Stimulated activated CD8-positive, alpha-beta memory T cell treated with anti-CD3 and anti-CD28 coated beads, Interleukin-15, amount 100 ng/mL, for 24 hours (primary cell): ENCODE measurements at regions not wholly inside any gene's neighbourhood (a gene's known extent, or its start where the extent isn't known, plus 50 kb on each side); places are given as distances from the start of the nearest gene placed in this dataset.
"Not testable (repeated sequence)": the region's sequence is repeated elsewhere in the genome, so short reads cannot be mapped to it uniquely, and the experiment has no call there.

Experiments used
- DNase-seq: peaks from one replicate; pipeline ENCODE4 v3.0.0-alpha.2; 2020; ENCODE audit warnings: low read depth

GRCh38 chr13:76009267-76009890 lies 373.2 kb downstream of the LMO7 start:
- no peak for DNase-seq

DNA sequence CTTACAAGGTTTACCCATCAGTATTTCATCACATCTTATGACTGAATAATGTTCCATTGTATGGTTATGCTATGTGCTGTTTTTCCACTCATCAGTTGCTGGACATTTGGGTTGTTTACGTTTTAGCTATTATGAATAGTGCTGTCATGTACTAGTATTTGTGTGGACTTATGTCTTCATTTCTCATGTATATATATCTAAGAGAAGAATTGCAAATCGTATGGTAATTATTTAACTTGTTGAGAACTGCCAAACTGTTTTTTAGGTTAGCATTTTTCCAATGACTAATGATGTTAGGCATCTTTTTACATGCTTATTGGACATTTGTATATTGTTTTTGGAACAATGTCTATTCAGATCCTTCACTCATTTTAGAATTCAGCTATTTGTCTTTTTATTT lies 368.3 kb downstream of the LMO7 start:
- DNase-seq: no peak

- DNase-seq: no peak
Measured at GRCh38 chr13:76000131-76000530, 364.0 kb downstream of the LMO7 start.

- DNase-seq: no peak
Measured at GRCh38 chr13:75996582-75996981, 360.5 kb downstream of the LMO7 start.

GRCh38 chr13:75995966-75996365 lies 359.8 kb downstream of the LMO7 start:
- no peak for DNase-seq

- no peak for DNase-seq
Measured at GRCh38 chr13:75993823-75994222, 357.7 kb downstream of the LMO7 start.

DNA sequence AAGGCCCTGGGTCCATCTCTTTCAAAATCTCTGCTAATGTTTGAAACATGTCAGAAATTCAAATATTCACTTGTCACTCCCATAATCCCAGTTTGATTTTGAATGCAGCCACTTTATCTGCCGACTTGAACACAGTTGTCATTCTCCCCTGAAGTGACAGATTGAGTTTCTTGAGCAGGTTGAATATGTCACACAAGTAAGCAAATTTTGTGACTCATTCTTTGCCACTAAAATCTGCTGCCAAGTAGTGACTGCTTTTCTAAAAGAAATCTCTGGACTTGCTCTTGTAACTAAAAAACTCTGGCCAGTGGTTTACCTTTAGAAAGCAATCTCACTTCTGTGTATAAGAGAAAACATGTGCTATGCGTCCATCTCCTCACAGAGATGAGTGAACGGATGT lies 357.1 kb downstream of the LMO7 start:
- no peak for DNase-seq

GRCh38 chr13:75986818-75987217 lies 350.7 kb downstream of the LMO7 start:
- no peak for DNase-seq

- no peak for DNase-seq
Measured at GRCh38 chr13:75985132-75985531, 349.0 kb downstream of the LMO7 start.

DNA sequence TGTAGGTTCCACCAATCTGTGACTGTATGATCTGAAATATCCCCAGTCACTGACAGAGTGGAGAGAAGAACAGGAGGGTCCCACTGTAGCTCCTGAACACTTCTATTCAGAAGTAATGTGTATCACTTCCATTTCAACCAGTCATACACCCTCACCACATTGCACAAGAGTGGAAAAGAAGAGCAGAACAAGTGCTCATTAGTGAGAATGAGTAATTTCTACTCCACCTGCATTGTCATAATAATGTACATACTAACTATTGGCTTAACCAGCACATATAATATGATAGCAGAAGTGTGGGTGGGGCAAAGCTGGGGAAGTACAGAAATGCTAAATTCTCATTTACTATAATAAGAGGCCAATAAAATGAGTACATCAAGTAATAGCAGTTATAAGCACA lies 342.7 kb downstream of the LMO7 start:
- DNase-seq: no peak

DNA sequence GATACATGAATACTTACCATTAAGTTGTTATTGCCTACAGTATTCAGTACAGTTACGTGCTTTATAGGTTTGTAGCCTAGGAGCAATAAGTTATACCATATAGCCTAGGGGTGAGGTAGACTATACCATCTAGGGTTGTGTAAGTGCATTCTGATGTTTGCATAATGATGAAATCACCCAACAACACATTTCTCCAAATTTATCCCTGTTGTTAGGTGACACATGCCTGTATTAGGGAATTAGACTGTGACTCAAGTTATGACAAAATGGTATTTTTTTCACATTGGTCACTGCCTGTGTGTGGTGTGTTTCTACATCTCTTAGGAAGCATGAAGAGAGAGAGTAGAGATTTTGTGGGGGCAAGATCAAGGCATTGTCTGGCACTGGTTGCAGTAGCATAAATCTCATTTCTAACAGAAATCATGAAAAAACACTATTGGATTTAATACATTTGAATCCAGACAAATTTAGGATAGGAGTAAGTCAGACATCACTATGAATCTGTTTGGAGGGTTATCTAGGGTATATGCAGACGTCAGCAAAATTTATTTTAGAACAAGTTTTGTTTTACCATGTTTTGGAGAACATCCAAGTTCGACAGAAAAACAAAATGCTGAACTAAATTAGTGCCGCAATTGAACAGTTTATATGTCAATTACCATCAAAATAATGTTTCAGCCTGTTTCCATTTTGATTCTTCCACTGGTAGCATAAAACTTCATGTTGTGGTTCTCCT lies 332.1 kb downstream of the LMO7 start:
- DNase-seq: no peak

GRCh38 chr13:75963302-75963701 lies 327.2 kb downstream of the LMO7 start:
- DNase-seq: no peak

GRCh38 chr13:75961911-75962310 lies 325.8 kb downstream of the LMO7 start:
- DNase-seq: no peak

GRCh38 chr13:75960538-75960994 lies 324.4 kb downstream of the LMO7 start:
- no peak for DNase-seq

- no peak for DNase-seq
Measured at GRCh38 chr13:75959861-75960481, 323.8 kb downstream of the LMO7 start.

GRCh38 chr13:75953589-75953988 lies 317.5 kb downstream of the LMO7 start:
- DNase-seq: not testable (repeated sequence)

DNA sequence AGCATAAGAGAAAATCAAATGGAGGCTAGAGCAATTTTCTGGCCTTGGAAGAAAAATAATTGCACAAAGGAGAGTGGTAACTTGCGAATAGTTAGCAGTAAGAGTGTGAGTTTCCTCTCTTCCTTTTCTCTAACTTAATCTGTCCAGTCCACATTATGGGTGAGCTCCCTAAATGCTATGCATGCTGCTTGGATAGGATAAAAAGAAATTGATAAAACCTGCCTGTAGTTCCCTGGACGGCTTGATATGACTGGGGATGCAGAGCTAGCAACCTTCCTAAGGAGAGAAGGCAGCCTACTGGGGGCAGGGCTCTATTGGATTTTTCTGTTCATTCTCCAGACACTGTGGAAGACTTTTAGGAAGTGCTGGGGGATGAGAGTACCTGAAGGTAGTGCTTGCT lies 311.3 kb downstream of the LMO7 start:
- no peak for DNase-seq

- DNase-seq: no peak
Measured at GRCh38 chr13:75946536-75947284, 310.6 kb downstream of the LMO7 start.

GRCh38 chr13:75945841-75946482 lies 309.8 kb downstream of the LMO7 start:
- no peak for DNase-seq

DNA sequence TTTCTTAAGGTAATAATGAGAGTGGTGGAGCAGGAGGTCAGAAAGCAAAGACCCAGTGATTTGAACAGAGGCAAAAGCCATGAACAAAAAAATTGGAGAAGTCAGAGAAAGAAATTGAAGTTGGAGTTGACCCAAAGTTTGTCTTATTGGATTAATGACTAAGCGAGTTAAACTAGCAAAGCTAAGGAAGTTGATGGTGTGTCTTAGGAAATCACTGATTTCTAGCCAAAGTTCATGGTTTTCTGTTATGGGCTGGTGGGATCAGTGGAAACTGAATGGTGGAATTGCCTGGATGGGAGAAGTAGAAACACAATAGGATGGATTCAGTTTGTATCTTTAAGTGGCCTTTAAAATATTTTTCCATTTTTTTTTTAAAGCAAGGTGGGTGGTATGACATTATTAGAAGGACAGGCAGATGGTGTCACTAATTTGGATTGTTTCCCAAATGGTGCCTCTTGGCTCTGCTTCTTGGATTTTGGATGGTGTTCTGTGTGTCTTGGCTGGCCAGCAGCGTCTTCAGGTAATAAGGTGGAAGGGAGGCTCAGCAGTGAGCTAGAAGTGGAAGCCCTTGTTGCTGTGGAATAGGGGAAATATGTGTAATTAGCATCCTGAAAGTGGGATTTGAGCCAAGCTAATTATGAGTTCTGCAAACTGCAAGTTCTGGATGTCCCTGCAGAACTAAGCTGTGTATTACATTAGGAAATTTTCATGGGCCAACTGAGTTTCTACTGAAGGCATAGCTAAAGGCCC lies 302.9 kb downstream of the LMO7 start:
- no peak for DNase-seq

DNA sequence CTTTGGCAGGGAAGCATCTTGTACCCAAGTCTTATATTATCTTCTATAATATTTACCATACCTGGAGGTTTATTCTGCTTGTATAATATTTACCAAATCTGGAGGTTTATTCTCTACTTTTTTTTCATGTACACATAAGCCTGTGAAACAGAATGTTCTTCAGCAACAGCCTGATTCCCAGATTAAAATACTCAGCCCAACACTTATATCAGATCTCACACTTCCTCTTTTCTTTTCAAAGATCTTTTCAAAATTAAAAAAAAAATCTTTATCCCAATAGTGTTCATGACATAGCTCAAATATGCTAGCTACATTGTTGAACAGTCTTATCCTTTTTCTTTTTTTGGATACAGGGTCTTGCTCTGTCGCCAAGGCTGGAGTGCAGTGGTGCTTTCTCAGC lies 300.7 kb downstream of the LMO7 start:
- DNase-seq: no peak
